ENCODE measurements at regions not wholly inside any gene's neighbourhood (a gene's known extent, or its start where the extent isn't known, plus 50 kb on each side); places are given as distances from the start of the nearest gene placed in this dataset.

- no peaks in the 10 kb centered on the region for H3K27me3 ChIP-seq (ENCODE audit: control insufficient read depth, insufficient read depth, low read length)
- no peaks in the 10 kb centered on the region for H3K9me3 ChIP-seq (ENCODE audit: control insufficient read depth, low read length)
Observed at GRCh38 chr11:28628412-28628811, 520.2 kb downstream of the METTL15 start.

GRCh38 chr11:28627690-28628255, 519.6 kb downstream of the METTL15 start:
- Histone ChIP-seq H3K79me2 (no peaks in the 10 kb centered on the region), H3K4me1 (no peaks in the 10 kb centered on the region), H3K4me3 (ENCODE audit: low read depth, low read length) (no peak overlapping the region), H3K36me3 (ENCODE audit: control insufficient read depth, insufficient read depth, low read length) (no peaks in the 10 kb centered on the region), H2AFZ (no peak overlapping the region), H3K27ac (no peak overlapping the region), H3K4me2 (ENCODE audit: low read length) (no peak overlapping the region), H3K9ac (no peak overlapping the region), H3K9me3 (ENCODE audit: control insufficient read depth, low read length) (no peaks in the 10 kb centered on the region), H3K27me3 (ENCODE audit: control insufficient read depth, insufficient read depth, low read length) (no peaks in the 10 kb centered on the region)
- no peak for TF ChIP-seq CTCF (IDR thresholded peaks at IDR 0.05)

More at GRCh38 chr11:28628412-28628811, 520.2 kb downstream of the METTL15 start:
- Histone ChIP-seq H3K4me1 (no peaks in the 10 kb centered on the region), H3K4me2 (ENCODE audit: low read length) (no peak overlapping the region), H3K27ac (no peak overlapping the region), H3K79me2 (no peaks in the 10 kb centered on the region), H2AFZ (no peak overlapping the region), H3K36me3 (ENCODE audit: control insufficient read depth, insufficient read depth, low read length) (no peaks in the 10 kb centered on the region), H3K9ac (no peak overlapping the region), H3K4me3 (ENCODE audit: low read depth, low read length) (no peak overlapping the region)
- no peak for TF ChIP-seq CTCF (IDR thresholded peaks at IDR 0.05)

- no peak overlapping the region for H3K4me2 ChIP-seq (ENCODE audit: low read length)
- H3K36me3 ChIP-seq (ENCODE audit: control insufficient read depth, insufficient read depth, low read length), result no peaks in the 10 kb centered on the region
- H3K4me3 ChIP-seq (ENCODE audit: low read depth, low read length), result no peak overlapping the region
- no peaks in the 10 kb centered on the region for H3K4me1 ChIP-seq
- H3K9me3 ChIP-seq (ENCODE audit: control insufficient read depth, low read length), result no peaks in the 10 kb centered on the region
- no peak overlapping the region for H3K27ac ChIP-seq
- no peaks in the 10 kb centered on the region for H3K79me2 ChIP-seq
- TF ChIP-seq CTCF (IDR thresholded peaks at IDR 0.05), result no peak
- no peaks in the 10 kb centered on the region for H3K27me3 ChIP-seq (ENCODE audit: control insufficient read depth, insufficient read depth, low read length)
- H2AFZ ChIP-seq, result no peak overlapping the region
- H3K9ac ChIP-seq, result no peak overlapping the region
Observed at GRCh38 chr11:28625532-28625931, 517.3 kb downstream of the METTL15 start.

- Histone ChIP-seq H3K4me2 (ENCODE audit: low read length) (no peak overlapping the region), H3K9me3 (ENCODE audit: control insufficient read depth, low read length) (no peaks in the 10 kb centered on the region), H3K79me2 (no peaks in the 10 kb centered on the region), H3K4me1 (no peaks in the 10 kb centered on the region), H3K27me3 (ENCODE audit: control insufficient read depth, insufficient read depth, low read length) (no peaks in the 10 kb centered on the region), H3K4me3 (ENCODE audit: low read depth, low read length) (no peak overlapping the region), H3K27ac (no peak overlapping the region), H3K9ac (no peak overlapping the region), H3K36me3 (ENCODE audit: control insufficient read depth, insufficient read depth, low read length) (no peaks in the 10 kb centered on the region), H2AFZ (no peak overlapping the region)
- TF ChIP-seq CTCF (IDR thresholded peaks at IDR 0.05), result no peak
Observed at GRCh38 chr11:28621753-28622152, 513.6 kb downstream of the METTL15 start.

- H3K4me1 ChIP-seq, result no peaks in the 10 kb centered on the region
- H3K27ac ChIP-seq, result no peak overlapping the region
- H3K79me2 ChIP-seq, result no peaks in the 10 kb centered on the region
- no peak overlapping the region for H3K4me2 ChIP-seq (ENCODE audit: low read length)
- no peak for TF ChIP-seq CTCF (IDR thresholded peaks at IDR 0.05)
- no peaks in the 10 kb centered on the region for H3K9me3 ChIP-seq (ENCODE audit: control insufficient read depth, low read length)
- no peaks in the 10 kb centered on the region for H3K36me3 ChIP-seq (ENCODE audit: control insufficient read depth, insufficient read depth, low read length)
- H3K9ac ChIP-seq, result no peak overlapping the region
- no peak overlapping the region for H3K4me3 ChIP-seq (ENCODE audit: low read depth, low read length)
- no peak overlapping the region for H2AFZ ChIP-seq
- H3K27me3 ChIP-seq (ENCODE audit: control insufficient read depth, insufficient read depth, low read length), result no peaks in the 10 kb centered on the region
Observed at GRCh38 chr11:28619846-28620540, 511.8 kb downstream of the METTL15 start.

Measured in parathyroid adenoma (tissue), 2 donors.